H9 (cell line): ENCODE measurements at regions not wholly inside any gene's neighbourhood (a gene's known extent, or its start where the extent isn't known, plus 50 kb on each side); places are given as distances from the start of the nearest gene placed in this dataset.

ENCODE experiments used
- DNase-seq: peaks from one replicate; pipeline ENCODE4 v3.0.0-alpha.2; 2017
- H2AFZ ChIP-seq: one replicate; pipeline ENCODE4 v1.6.1; 2013; ENCODE audit warnings: mild to moderate bottlenecking, low read length, control low read depth, moderate library complexity
- H2AK5ac ChIP-seq: 2 replicates; pipeline ENCODE4 v1.6.1; 2013; ENCODE audit warnings: low read length, control low read depth, mixed read lengths; ENCODE audit not compliant: insufficient read length
- H2BK120ac ChIP-seq: one replicate; pipeline ENCODE4 v1.6.1; 2013; ENCODE audit warnings: low read depth, mild to moderate bottlenecking, low read length, control low read depth, inconsistent platforms; ENCODE audit not compliant: poor library complexity, severe bottlenecking
- H2BK12ac ChIP-seq: 2 replicates; pipeline ENCODE4 v1.6.1; 2013; ENCODE audit warnings: low read length, control low read depth, mixed read lengths, low read depth; ENCODE audit not compliant: insufficient read length
- H2BK15ac ChIP-seq: 2 replicates; pipeline ENCODE4 v1.6.1; 2013; ENCODE audit warnings: low read depth, low read length, control low read depth
- H2BK20ac ChIP-seq: one replicate; pipeline ENCODE4 v1.6.1; 2013; ENCODE audit warnings: low read depth, mild to moderate bottlenecking, low read length, control low read depth, inconsistent platforms; ENCODE audit not compliant: poor library complexity, severe bottlenecking
- H2BK5ac ChIP-seq: 2 replicates; pipeline ENCODE4 v1.6.1; 2013; ENCODE audit warnings: low read length, control low read depth, mixed read lengths; ENCODE audit not compliant: insufficient read length
- H3K14ac ChIP-seq: 2 replicates; pipeline ENCODE4 v1.6.1; 2013; ENCODE audit warnings: low read length, control low read depth; ENCODE audit not compliant: insufficient read depth
- H3K18ac ChIP-seq: 2 replicates; pipeline ENCODE4 v1.6.1; 2013; ENCODE audit warnings: low read depth, mild to moderate bottlenecking, mixed read lengths, low read length, control low read depth; ENCODE audit not compliant: insufficient read length
- H3K23ac ChIP-seq: 2 replicates; pipeline ENCODE4 v1.6.1; 2013; ENCODE audit warnings: low read length, control low read depth, mixed read lengths, low read depth; ENCODE audit not compliant: insufficient read length
- H3K23me2 ChIP-seq: 2 replicates; pipeline ENCODE4 v1.6.1; 2013; ENCODE audit warnings: low read depth, mild to moderate bottlenecking, mixed read lengths, low read length, control low read depth; ENCODE audit not compliant: insufficient read length, poor library complexity, severe bottlenecking
- H3K27ac ChIP-seq: 2 replicates; pipeline ENCODE4 v1.5.1; 2013; ENCODE audit warnings: low read length, control low read depth, mixed read lengths, low read depth; ENCODE audit not compliant: insufficient read length
- H3K27me3 ChIP-seq: 2 replicates; pipeline ENCODE4 v1.6.1; 2013; ENCODE audit warnings: low read length, control low read depth, inconsistent platforms; ENCODE audit not compliant: insufficient read depth
- H3K4ac ChIP-seq: 2 replicates; pipeline ENCODE4 v1.6.1; 2013; ENCODE audit warnings: low read depth, mild to moderate bottlenecking, control low read depth, inconsistent platforms, low read length, moderate library complexity
- H3K4me1 ChIP-seq: 2 replicates; pipeline ENCODE4 v1.6.1; 2013; ENCODE audit warnings: low read length, control low read depth, inconsistent platforms; ENCODE audit not compliant: insufficient read depth
- H3K4me2 ChIP-seq: 2 replicates; pipeline ENCODE4 v1.6.1; 2013; ENCODE audit warnings: low read length, control low read depth, mixed read lengths; ENCODE audit not compliant: insufficient read length, insufficient read depth
- H3K56ac ChIP-seq: 2 replicates; pipeline ENCODE4 v1.6.1; 2013; ENCODE audit warnings: low read depth, mild to moderate bottlenecking, mixed read lengths, low read length, control low read depth; ENCODE audit not compliant: insufficient read length
- H3K79me1 ChIP-seq: 2 replicates; pipeline ENCODE4 v1.6.1; 2013; ENCODE audit warnings: low read depth, mild to moderate bottlenecking, moderate library complexity, low read length, control low read depth, inconsistent platforms; ENCODE audit not compliant: insufficient read depth, poor library complexity, severe bottlenecking
- H3K79me2 ChIP-seq: 2 replicates; pipeline ENCODE4 v1.6.1; 2013; ENCODE audit warnings: low read length, control low read depth, inconsistent platforms; ENCODE audit not compliant: insufficient read depth
- H3K9ac ChIP-seq: 2 replicates; pipeline ENCODE4 v1.6.1; 2013; ENCODE audit warnings: low read length, control low read depth, mixed read lengths; ENCODE audit not compliant: insufficient read length; ENCODE audit errors: extremely low read depth
- H3K9me3 ChIP-seq: one replicate; pipeline ENCODE4 v1.6.1; 2013; ENCODE audit warnings: low read depth, low read length, inconsistent platforms; ENCODE audit not compliant: control insufficient read depth
- H3T11ph ChIP-seq: one replicate; pipeline ENCODE4 v1.6.1; 2013; ENCODE audit warnings: mild to moderate bottlenecking, low read length, control low read depth, inconsistent platforms
- H4K20me1 ChIP-seq: one replicate; pipeline ENCODE4 v1.6.1; 2013; ENCODE audit not compliant: control insufficient read depth, insufficient read length, insufficient read depth
- H4K5ac ChIP-seq: 2 replicates; pipeline ENCODE4 v1.6.1; 2013; ENCODE audit warnings: low read depth, mild to moderate bottlenecking, mixed read lengths, low read length, control low read depth; ENCODE audit not compliant: insufficient read length
- H4K8ac ChIP-seq: replicated peaks from 2 replicates; pipeline ENCODE4 v1.6.1; 2013; ENCODE audit warnings: low read length, control low read depth, mixed read lengths, low read depth; ENCODE audit not compliant: insufficient read length
- H4K91ac ChIP-seq: 2 replicates; pipeline ENCODE4 v1.6.1; 2013; ENCODE audit warnings: low read depth, mild to moderate bottlenecking, moderate library complexity, mixed read lengths, low read length, control low read depth; ENCODE audit not compliant: insufficient read length
- H3K27ac Mint-ChIP-seq, 3 experiments: 2 replicates in 2 of 3; 3 replicates in 1 of 3; pipeline ENCODE4 v1.8.0; 2020 to 2021; ENCODE audit warnings: mixed read lengths in 3 of 3, mild to moderate bottlenecking in 1 of 3, moderate library complexity in 1 of 3
- H3K27me3 Mint-ChIP-seq: 2 replicates; pipeline ENCODE4 v1.8.0; 2021; ENCODE audit warnings: low read depth, mild to moderate bottlenecking, moderate library complexity, mixed read lengths
- H3K36me3 Mint-ChIP-seq, 3 experiments: 2 replicates in 2 of 3; 3 replicates in 1 of 3; pipeline ENCODE4 v1.8.0; 2020 to 2021; ENCODE audit warnings: low read depth in 3 of 3, mixed read lengths in 3 of 3; ENCODE audit not compliant: insufficient read depth in 1 of 3
- H3K4me1 Mint-ChIP-seq, 2 experiments: 2 replicates each; pipeline ENCODE4 v1.8.0; 2020; ENCODE audit warnings: mixed read lengths in 2 of 2
- H3K4me3 Mint-ChIP-seq, 2 experiments: 2 replicates in 1 of 2; 3 replicates in 1 of 2; pipeline ENCODE4 v1.8.0; 2020 to 2021; ENCODE audit warnings: mild to moderate bottlenecking in 2 of 2, mixed read lengths in 2 of 2, moderate library complexity in 1 of 2
- H3K9me3 Mint-ChIP-seq, 2 experiments: 2 replicates in 1 of 2; 3 replicates in 1 of 2; pipeline ENCODE4 v1.8.0; 2020; ENCODE audit warnings: mild to moderate bottlenecking in 2 of 2, mixed read lengths in 2 of 2, moderate library complexity in 1 of 2
- CTCF ChIP-seq: fragments of 200-600 bp; sonication (generic); conservative IDR thresholded peaks from 3 replicates; pipeline ENCODE4 v1.8.0; 2021; ENCODE audit warnings: antibody characterized with exemption, mild to moderate bottlenecking
- WGBS: extraction: QIAGEN DNeasy Blood & Tissue Kit; methylation state at CpG from one replicate; pipeline ENCODE4 v1.1.7; 2013; ENCODE audit warnings: missing lambda C conversion rate, low lambda C conversion rate, mixed read lengths; ENCODE audit not compliant: insufficient read length; ENCODE audit errors: extremely low coverage; 5-methylcytosine and 5-hydroxymethylcytosine counted together

GRCh38 chr13:31528758-31529157, 210.6 kb upstream of the RXFP2 start:
- Histone ChIP-seq H4K5ac (no peak overlapping the region), H4K20me1 (no peaks in the 10 kb centered on the region), H3K9me3 (no peaks in the 10 kb centered on the region), H2BK20ac (no peak overlapping the region), H3K4ac (no peak overlapping the region), H2BK5ac (no peak overlapping the region), H2BK12ac (no peak overlapping the region), H4K8ac (no peak overlapping the region), H3K9ac (no peak overlapping the region), H3K79me2 (no peaks in the 10 kb centered on the region), H3K4me1 (no peaks in the 10 kb centered on the region), H3K79me1 (no peaks in the 10 kb centered on the region), H2BK120ac (no peak overlapping the region), H3K27ac (no peak overlapping the region), H2AK5ac (no peak overlapping the region), H3K27me3 (no peaks in the 10 kb centered on the region), H2BK15ac (no peak overlapping the region), H3K23ac (no peak overlapping the region), H3K18ac (no peak overlapping the region), H3K4me2 (no peak overlapping the region), H3K14ac (no peak overlapping the region), H4K91ac (no peak overlapping the region), H2AFZ (no peak overlapping the region), H3K23me2 (no peaks in the 10 kb centered on the region), H3T11ph (no peak overlapping the region), H3K56ac (no peak overlapping the region)
- Mint-ChIP-seq H3K4me3 (no peak overlapping the region), H3K27ac (no peak overlapping the region), H3K36me3 (peaks cover 0 to 3% (median 0%) of the 10 kb centered on the region in 3 experiments; a peak in 1 of 7 replicates), H3K27me3 (no peaks in the 10 kb centered on the region; the same call in 1 of the 2 replicates), H3K4me1 (peaks cover 3 to 5% of the 10 kb centered on the region in 2 experiments; a peak in 1 of 4 replicates), H3K9me3 (peaks cover 3 to 9% of the 10 kb centered on the region in 2 experiments; a peak in 3 of 5 replicates)
- no CpG with 5 or more reads among the region's 1 CpG for WGBS
- no peak for DNase-seq
- TF ChIP-seq CTCF = no peak
